Fibroblast of the aortic adventitia (primary cell): ENCODE measurements at regions not wholly inside any gene's neighbourhood (a gene's known extent, or its start where the extent isn't known, plus 50 kb on each side); places are given as distances from the start of the nearest gene placed in this dataset.

ENCODE experiments used
- DNase-seq: peaks from one replicate; pipeline ENCODE4 v3.0.0-alpha.2; 2010; ENCODE audit warnings: low read depth
- H3K4me3 ChIP-seq: 2 replicates; pipeline ENCODE4 v1.5.1; 2011; ENCODE audit warnings: low read depth, mild to moderate bottlenecking, control low read depth, low read length, moderate library complexity
- TF ChIP-seq, protein P1 (sequence below): IDR thresholded peaks from 2 replicates; pipeline ENCODE4 v1.5.1; 2011; ENCODE audit warnings: mild to moderate bottlenecking, low read length, control low read depth, inconsistent platforms; ENCODE audit not compliant: insufficient read depth

DNA sequence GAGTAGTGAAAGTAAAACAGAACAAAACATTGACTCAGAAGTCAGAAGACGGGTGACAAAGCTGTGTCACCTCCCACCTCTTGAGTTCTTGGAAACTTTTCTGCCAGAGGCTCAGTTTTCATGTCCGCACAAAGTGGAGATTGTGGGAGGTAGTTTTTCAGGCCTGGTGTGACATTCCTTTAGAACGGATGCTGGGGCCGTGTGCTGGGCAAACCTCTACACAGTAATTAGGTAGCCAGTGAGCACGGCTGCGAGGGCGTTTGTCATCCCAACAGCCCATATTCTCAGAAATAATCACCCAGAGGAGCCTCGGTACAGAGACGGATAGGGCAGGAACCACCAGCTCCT, 1054.4 kb downstream of the TBC1D22A start:
- DNase-seq: no peak
- TF ChIP-seq, protein P1, sequence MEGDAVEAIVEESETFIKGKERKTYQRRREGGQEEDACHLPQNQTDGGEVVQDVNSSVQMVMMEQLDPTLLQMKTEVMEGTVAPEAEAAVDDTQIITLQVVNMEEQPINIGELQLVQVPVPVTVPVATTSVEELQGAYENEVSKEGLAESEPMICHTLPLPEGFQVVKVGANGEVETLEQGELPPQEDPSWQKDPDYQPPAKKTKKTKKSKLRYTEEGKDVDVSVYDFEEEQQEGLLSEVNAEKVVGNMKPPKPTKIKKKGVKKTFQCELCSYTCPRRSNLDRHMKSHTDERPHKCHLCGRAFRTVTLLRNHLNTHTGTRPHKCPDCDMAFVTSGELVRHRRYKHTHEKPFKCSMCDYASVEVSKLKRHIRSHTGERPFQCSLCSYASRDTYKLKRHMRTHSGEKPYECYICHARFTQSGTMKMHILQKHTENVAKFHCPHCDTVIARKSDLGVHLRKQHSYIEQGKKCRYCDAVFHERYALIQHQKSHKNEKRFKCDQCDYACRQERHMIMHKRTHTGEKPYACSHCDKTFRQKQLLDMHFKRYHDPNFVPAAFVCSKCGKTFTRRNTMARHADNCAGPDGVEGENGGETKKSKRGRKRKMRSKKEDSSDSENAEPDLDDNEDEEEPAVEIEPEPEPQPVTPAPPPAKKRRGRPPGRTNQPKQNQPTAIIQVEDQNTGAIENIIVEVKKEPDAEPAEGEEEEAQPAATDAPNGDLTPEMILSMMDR: no peak
- H3K4me3 ChIP-seq: no peak overlapping the region

DNA sequence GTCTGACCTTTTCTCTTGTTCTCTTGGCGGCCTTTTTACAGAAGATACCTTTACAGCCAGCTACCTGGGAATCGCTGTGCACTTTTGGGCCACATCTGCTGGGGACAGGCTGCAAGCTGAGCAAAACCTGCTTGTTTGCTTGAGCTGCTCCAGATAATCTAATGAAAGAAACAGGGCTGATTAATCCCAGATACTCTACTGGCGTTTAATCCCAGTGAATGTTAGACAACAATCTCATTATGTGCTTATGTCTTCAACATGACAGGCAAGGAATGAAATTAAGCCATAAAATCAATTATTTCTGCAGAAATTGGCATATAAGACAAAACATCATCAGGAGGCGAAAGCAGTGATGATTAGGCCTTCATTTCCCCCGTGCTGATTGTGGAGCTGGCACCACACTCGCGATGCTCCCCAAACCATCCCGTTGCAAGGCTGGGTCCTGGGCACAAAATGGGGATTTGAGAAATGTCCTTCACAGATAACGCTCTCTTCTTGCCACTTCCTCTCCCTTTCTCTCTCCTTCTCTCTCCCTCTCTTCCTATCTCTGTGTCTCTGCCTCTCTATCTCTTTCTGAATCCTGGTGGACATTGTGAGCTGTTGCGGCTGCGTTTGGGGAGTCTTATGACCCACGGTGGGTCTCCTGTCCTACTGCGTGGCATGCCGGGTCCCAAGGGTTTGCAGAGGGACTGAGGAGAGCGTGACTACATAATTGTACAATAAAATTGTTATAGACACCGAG, 1053.8 kb downstream of the TBC1D22A start:
- TF ChIP-seq, protein P1: no peak
- H3K4me3 ChIP-seq: no peak overlapping the region
- DNase-seq: no peak

DNA sequence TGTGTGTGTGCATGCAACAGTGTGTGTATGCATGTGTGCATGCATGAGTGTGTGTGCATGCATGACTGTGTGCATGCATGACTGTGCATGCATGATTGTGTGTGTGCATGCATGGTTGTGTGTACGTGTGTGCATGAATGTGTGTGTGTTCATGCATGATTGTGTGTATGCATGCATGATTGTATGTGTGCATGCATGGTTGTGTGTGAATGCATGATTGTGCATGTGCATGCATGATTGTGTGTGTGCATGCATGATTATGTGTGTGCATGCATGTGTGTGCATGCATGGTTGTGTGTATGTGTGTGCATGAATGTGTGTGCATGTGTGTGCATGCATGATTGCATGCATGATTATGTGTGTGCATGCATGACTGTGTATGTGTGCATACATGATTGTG, 1052.0 kb downstream of the TBC1D22A start:
- DNase-seq: no peak
- no peak overlapping the region for H3K4me3 ChIP-seq
- TF ChIP-seq, protein P1: no peak

DNA sequence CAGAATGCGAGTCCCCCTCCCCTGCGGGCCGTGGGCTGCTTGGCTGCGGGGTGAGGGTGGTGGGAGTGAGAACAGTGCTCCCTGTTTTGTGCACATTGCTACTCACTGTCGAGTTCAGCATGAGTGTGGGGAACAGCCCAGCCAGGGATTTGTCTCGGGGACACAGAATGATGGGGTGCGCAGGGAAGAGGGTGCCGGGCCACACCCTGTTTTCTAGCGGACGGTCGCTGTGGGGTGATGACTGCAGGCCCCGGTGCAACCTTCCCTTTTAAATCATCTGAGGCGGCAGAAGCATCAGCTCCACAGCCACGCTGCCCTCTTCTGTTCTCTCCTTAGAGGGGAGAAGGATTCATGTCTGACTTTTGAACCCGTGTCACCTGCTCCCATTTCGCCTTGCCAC, 1051.2 kb downstream of the TBC1D22A start:
- H3K4me3 ChIP-seq: no peak overlapping the region
- TF ChIP-seq, protein P1: no peak
- DNase-seq: no peak

DNA sequence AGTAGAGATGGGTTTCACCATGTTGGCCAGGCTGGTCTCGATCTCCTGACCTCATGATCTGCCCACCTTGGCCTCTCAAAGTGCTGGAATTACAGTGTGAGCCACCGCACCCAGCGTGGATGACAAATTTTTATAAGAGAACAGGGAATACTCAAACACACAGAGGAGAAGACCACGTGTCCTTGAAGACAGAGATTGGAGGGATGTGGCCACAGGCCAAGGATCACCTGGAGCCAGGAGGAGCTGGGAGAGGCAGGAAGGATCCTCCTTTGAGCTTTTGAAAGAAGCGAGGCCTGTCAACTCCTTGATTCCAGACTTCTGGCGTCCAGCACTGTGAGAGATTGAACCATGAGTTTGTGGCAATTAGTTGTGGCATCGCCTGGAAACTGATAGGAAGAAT, 1049.5 kb downstream of the TBC1D22A start:
- no peak overlapping the region for H3K4me3 ChIP-seq
- DNase-seq: no peak
- TF ChIP-seq, protein P1: no peak

DNA sequence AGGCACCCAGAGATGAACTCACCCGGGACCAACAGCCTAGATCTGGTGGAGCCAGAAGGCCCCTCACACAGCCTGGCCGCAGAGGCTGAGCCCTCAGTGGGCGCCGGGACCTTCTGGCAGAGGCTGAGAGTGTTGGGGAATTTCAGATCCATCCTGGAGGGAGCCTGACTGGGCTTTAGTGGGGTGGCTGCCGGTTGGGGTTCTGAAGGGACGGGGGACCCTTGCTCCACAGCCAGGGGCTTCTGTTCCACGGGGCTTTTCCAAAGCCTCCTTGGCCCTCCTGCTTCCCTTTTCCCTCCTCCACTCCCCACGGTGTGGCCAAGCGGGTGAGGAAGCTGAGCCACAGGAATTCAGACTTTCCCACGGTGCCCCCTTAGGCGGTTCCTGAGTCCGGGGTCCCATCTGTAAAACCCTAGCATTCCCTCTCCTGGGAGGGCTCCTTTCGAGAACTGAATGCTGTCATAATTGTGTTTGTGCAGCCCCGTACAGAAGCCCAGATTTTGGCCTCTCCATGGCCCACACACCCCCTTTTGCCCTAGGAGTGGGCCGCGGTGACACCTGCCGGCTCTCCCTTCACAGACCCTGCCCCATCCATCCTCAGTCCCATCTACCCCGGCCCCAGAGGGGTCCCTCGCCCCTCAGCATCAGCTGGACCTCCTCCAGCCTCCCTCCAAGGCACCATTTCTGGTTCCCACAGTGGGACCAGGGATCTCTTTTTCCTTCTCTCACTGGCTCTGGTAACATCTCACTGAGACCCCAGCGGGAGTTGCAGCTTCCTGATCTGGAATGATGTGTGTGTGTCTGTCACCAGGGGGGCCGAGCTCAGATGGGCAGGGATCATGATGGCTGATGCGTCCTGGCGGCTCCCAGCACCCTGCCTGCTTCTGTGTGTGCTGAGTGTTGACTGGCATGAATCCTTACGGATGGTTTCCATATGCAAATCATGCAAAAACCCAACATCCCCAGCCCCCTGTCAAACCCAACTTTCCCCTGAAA, 1048.4 kb downstream of the TBC1D22A start:
- TF ChIP-seq, protein P1: no peak
- no peak overlapping the region for H3K4me3 ChIP-seq
- DNase-seq: no peak
